Skeletal muscle tissue (tissue), 3 donors: ENCODE measurements at regions not wholly inside any gene's neighbourhood (a gene's known extent, or its start where the extent isn't known, plus 50 kb on each side); places are given as distances from the start of the nearest gene placed in this dataset.

Experiments
- H3K27ac ChIP-seq: one replicate; pipeline ENCODE4 v1.7.0; 2013; ENCODE audit warnings: mild to moderate bottlenecking, low read depth, low read length, inconsistent platforms
- H3K27me3 ChIP-seq, 3 donors: one replicate each; pipeline ENCODE4 v1.7.0; 2013; ENCODE audit warnings: low read length in 3 of 3; ENCODE audit not compliant: control insufficient read depth in 3 of 3, insufficient read depth in 3 of 3
- H3K36me3 ChIP-seq, 3 donors: one replicate each; pipeline ENCODE4 v1.7.0; 2013; ENCODE audit warnings: low read length in 3 of 3; ENCODE audit not compliant: control insufficient read depth in 3 of 3, insufficient read depth in 3 of 3
- H3K4me1 ChIP-seq, 3 donors: one replicate each; pipeline ENCODE4 v1.7.0; 2013; ENCODE audit warnings: low read length in 3 of 3, mild to moderate bottlenecking in 3 of 3; ENCODE audit not compliant: control insufficient read depth in 3 of 3, insufficient read depth in 3 of 3
- H3K4me3 ChIP-seq, 3 donors: one replicate each; pipeline ENCODE4 v1.7.0; 2013; ENCODE audit warnings: low read length in 3 of 3
- H3K9ac ChIP-seq, 3 donors: one replicate each; pipeline ENCODE4 v1.7.0; 2013; ENCODE audit warnings: low read length in 3 of 3, mild to moderate bottlenecking in 3 of 3, moderate library complexity in 2 of 3, low read depth in 1 of 3
- H3K9me3 ChIP-seq, 3 donors: one replicate each; pipeline ENCODE4 v1.7.0; 2013; ENCODE audit warnings: low read length in 3 of 3; ENCODE audit not compliant: control insufficient read depth in 3 of 3
- donor health status: Osteomylitis.

DNA sequence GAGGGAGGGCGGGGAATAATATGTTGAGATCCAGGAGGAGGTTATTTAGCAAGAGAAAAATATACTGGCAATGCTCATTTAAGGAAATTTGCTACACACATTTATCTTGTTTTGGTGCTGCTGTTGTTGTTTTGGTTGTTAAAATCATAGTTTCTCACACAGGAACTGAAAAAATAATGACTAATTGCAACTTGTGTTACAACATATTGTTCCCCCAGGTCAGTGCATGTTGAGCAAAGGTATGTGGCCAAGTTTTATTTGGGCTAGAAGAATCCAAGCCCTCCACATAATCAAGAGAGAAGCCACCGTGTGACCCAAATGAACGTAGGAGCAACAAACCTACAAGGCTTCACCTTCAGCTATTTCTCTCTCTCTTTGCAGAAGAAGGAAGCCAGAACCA is 220.3 kb upstream of the DAPK1 start:
- no peaks in the 10 kb centered on the region for H3K36me3 ChIP-seq
- no peaks in the 10 kb centered on the region for H3K9me3 ChIP-seq
- no peak overlapping the region for H3K9ac ChIP-seq
- no peak overlapping the region for H3K4me3 ChIP-seq
- H3K4me1 ChIP-seq = peaks cover 0 to 4% (median 4%) of the 10 kb centered on the region in 3 donors
- H3K27me3 ChIP-seq = no peaks in the 10 kb centered on the region
- no peak overlapping the region for H3K27ac ChIP-seq

DNA sequence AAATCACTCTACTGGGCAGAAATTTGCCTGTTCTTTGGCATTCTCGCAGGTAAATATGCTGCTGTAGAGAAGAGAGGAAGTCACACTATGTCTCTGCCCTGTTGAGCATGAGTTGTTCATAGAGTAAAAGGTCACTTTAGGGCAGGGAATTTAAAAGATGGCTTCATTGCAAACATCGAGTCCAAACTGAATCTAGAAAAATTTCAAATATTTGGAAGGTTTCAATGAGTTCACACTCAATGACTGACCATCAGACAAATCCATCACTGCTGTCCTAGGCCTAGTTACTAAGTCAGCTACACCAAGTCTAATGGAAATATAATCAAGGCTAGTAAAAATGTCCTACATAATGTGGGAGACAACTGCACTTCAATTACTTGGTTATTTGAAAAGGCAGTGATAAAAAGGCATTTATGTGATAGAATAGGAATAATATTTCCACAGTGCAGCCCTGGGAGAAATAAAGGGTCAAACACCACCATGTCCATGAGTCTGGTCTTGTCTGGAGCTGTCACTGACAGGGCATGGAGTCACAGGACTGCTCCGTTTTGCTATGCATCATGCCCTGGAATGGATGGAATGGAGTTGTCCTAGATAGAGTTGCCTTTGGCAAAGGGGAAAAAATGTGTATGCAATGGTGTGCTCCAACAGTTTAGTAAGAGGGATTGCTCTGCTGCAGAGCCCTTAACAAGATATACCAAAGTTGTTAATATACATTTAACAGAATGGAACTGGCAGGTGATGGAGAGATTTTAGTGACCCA is 218.5 kb upstream of the DAPK1 start:
- H3K36me3 ChIP-seq = no peaks in the 10 kb centered on the region
- H3K4me3 ChIP-seq = no peak overlapping the region
- no peak overlapping the region for H3K9ac ChIP-seq
- no peaks in the 10 kb centered on the region for H3K9me3 ChIP-seq
- H3K4me1 ChIP-seq = peaks cover 0 to 4% (median 4%) of the 10 kb centered on the region in 3 donors
- no peak overlapping the region for H3K27ac ChIP-seq
- no peaks in the 10 kb centered on the region for H3K27me3 ChIP-seq

DNA sequence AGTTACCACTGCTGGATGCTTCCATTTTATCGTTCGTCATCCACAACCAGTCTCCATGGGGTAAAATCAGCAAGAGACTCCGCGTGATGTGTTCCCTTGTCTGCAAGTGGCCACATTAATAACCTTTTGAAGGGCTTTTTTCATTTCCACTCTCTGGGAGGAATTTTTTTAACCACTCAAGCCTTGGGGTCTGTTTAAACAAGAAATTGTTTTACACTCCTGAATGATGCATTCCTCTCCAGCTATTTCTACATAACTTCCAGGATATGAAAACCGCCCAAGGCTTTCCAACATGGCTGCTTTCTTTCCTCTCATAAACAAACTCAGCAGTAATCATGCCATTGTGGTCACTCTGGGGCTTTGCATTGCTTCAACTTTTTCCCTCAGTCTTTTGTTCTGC is 217.2 kb upstream of the DAPK1 start:
- Histone ChIP-seq H3K4me3 (no peak overlapping the region), H3K4me1 (peaks cover 0 to 4% (median 4%) of the 10 kb centered on the region in 3 donors), H3K9me3 (no peaks in the 10 kb centered on the region), H3K36me3 (no peaks in the 10 kb centered on the region), H3K9ac (no peak overlapping the region), H3K27me3 (no peaks in the 10 kb centered on the region), H3K27ac (no peak overlapping the region)

DNA sequence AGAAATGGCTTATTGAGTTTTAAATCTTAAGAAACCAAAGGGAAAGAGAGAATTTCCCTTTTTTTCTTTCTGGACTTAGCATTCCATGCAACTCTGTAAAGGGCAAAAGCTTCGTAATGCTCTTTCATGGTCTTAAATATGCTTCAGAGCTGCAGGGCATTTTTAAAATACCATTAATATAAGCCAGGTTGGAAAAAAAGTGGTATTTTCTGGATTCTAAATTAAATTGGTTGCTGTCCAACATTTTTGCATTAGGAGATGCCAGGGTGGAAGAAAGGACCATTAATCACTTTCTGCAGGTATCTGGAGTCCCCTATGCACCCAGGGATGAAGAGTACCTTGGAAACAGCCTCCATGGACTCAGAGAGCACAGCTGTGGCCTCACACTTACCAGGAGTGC is 215.1 kb upstream of the DAPK1 start:
- Histone ChIP-seq H3K27me3 (no peaks in the 10 kb centered on the region), H3K9ac (no peak overlapping the region), H3K9me3 (no peaks in the 10 kb centered on the region), H3K36me3 (no peaks in the 10 kb centered on the region), H3K27ac (no peak overlapping the region), H3K4me3 (no peak overlapping the region), H3K4me1 (peaks cover 0 to 4% (median 0%) of the 10 kb centered on the region in 3 donors)

DNA sequence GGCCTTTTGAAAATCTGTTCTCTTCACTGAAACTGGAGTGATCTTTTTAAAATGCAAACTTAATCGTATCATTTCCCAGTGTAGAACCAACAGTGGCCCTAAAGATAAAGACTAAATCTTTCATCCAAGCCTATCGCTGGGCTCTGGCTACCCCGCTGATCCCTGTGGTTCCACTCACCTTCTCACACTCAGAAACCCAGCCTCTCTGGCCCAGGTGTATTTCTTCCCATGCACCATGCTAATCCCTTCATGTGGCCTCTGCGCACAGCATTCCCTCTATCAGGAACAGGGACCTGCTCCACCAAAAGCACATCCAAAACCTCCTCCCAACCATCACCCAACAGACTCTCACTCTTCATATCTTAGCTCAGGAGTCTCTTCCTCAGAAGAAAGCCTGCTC is 214.1 kb upstream of the DAPK1 start:
- H3K4me1 ChIP-seq = peaks cover 0 to 4% (median 0%) of the 10 kb centered on the region in 3 donors
- no peaks in the 10 kb centered on the region for H3K36me3 ChIP-seq
- H3K4me3 ChIP-seq = no peak overlapping the region
- H3K27me3 ChIP-seq = no peaks in the 10 kb centered on the region
- no peak overlapping the region for H3K9ac ChIP-seq
- H3K27ac ChIP-seq = no peak overlapping the region
- H3K9me3 ChIP-seq = no peaks in the 10 kb centered on the region

DNA sequence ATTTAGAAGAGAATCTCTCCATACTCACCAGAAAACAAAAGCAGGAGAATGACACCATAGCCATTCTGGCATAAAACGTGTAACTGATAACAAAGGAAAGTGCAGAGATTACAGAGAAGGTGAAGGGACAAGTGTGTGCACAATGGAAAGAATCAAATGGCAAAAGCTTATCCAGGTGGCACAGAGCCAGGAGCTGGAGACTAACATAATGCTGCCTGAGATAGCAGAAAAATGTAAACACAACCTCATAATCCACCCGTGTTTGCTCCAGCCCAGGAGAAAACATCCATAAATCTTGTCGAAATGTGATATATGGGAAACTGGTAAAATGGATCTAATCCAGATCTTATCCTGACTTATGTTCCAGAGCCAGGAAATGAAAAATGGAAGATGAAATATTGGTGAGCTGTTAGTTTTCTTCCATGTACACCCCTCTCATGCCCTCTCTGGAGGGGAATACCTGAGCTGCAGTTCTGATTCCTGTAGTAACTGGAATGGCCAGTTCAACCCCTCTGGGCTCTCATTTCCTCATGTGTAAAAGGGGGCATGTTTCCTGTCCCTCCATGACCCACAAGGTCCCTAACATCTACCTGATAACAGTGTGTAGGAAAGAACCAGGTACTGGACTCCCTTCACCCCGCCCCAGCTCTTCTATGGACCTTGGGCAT is 212.3 kb upstream of the DAPK1 start:
- Histone ChIP-seq H3K9me3 (no peaks in the 10 kb centered on the region), H3K27me3 (no peaks in the 10 kb centered on the region), H3K9ac (no peak overlapping the region), H3K4me1 (no peaks in the 10 kb centered on the region), H3K27ac (no peak overlapping the region), H3K36me3 (no peaks in the 10 kb centered on the region), H3K4me3 (no peak overlapping the region)

DNA sequence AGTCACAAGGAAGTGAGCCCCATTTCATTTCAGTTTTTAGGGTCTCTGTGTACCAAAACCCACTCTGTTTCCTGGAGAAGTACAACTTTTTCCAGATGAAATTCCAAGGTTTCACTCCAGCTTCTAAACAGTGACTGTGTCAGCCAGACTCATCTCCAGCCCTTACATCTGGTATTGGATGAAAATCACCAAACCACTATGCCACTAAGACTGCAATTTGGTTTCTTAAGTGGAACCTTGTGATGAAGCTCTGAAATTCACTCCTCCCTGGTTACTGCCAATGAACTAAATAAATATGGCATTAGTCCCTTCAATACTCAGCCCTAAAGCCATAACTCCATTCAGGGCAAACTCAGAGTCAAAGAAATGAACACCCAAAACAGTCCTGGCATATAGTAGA is 211.2 kb upstream of the DAPK1 start:
- Histone ChIP-seq H3K9me3 (no peaks in the 10 kb centered on the region), H3K27ac (no peak overlapping the region), H3K27me3 (no peaks in the 10 kb centered on the region), H3K4me1 (no peaks in the 10 kb centered on the region), H3K9ac (no peak overlapping the region), H3K36me3 (no peaks in the 10 kb centered on the region), H3K4me3 (no peak overlapping the region)

DNA sequence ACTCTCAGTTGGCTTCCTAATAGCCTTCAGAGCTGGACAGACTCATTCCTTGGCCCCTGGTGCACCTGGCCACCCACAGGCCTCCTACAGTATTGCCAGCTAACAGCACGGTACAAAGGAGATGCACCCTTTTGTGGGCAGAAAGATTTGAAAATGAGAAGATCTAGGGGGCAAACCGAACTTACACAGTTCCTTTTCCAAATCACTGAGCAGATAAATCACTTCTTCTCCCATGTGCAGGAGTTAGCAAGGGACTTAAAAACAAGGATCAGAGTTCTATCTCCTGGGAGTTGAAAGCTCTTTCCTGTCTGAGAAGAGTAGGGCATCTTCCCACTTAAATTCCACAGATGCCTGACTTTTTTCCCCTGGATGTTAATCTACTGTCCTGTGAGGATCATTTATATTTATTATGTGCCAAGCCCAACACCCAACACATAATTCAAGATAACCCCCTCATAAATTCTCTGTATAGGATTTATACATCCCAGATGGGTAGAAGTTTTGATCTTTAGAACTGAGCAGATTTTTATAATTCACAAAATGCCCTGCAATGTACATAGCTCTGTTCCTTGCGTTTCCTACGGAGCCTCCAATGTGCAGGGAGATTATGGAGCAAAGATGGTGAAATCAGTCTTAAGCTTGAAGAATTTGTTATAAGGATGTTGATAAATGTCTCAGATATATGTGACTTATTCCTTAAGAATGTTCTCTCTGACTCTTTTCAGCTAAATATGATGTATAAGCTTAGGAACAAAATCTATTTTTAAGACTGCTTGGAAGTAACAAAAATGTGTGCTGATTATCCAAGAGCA is 207.2 kb upstream of the DAPK1 start:
- Histone ChIP-seq H3K27ac (no peak overlapping the region), H3K36me3 (no peaks in the 10 kb centered on the region), H3K27me3 (no peaks in the 10 kb centered on the region), H3K4me3 (no peak overlapping the region), H3K9me3 (no peaks in the 10 kb centered on the region), H3K4me1 (no peaks in the 10 kb centered on the region), H3K9ac (no peak overlapping the region)

DNA sequence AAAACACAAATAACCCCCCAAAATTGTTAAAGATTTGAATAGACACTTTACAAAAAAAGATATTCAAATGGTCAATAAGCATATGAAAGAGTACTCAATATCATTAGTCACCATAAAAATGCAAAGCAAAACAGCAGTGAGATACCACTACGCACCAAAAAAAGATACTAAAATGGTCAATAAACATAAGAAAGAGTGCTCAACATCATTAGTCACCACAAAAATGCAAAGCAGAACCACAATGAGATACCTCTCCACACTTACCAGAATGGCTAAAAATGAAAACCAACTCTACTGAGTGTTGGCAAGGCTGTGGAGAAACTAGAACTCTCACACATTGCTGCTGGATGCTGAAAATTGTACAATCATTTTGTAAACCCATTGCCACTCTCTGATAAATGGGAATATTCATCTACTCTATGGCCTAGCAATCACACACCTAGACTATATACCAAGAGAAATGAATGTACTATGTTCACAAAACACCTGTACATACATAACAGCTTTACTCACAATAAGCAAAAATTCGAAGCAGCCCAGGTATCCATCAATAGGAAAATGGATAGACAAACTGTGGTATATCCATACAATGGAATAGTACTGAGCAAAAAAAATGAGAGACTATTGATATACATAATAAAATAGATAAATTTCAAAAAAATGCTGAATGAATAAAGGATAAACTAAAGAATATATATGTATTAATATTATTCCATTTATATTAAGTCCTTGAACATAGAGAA is 205.0 kb upstream of the DAPK1 start:
- H3K27me3 ChIP-seq = no peaks in the 10 kb centered on the region
- H3K4me3 ChIP-seq = no peak overlapping the region
- H3K4me1 ChIP-seq = no peaks in the 10 kb centered on the region
- H3K9me3 ChIP-seq = no peaks in the 10 kb centered on the region
- no peak overlapping the region for H3K27ac ChIP-seq
- no peaks in the 10 kb centered on the region for H3K36me3 ChIP-seq
- no peak overlapping the region for H3K9ac ChIP-seq
